ENCODE measurements at regions not wholly inside any gene's neighbourhood (a gene's known extent, or its start where the extent isn't known, plus 50 kb on each side); places are given as distances from the start of the nearest gene placed in this dataset.

GRCh38 chr3:66165660-66166059, 55.1 kb upstream of the SLC25A26 start:
- no peaks in the 10 kb centered on the region for H3K36me3 ChIP-seq
- DNase-seq (ENCODE audit: low spot score) = no peak
- no peaks in the 10 kb centered on the region for H3K4me1 ChIP-seq
- H3K9me3 ChIP-seq = no peaks in the 10 kb centered on the region
- H3K27me3 ChIP-seq = no peaks in the 10 kb centered on the region
- TF ChIP-seq, protein P1, sequence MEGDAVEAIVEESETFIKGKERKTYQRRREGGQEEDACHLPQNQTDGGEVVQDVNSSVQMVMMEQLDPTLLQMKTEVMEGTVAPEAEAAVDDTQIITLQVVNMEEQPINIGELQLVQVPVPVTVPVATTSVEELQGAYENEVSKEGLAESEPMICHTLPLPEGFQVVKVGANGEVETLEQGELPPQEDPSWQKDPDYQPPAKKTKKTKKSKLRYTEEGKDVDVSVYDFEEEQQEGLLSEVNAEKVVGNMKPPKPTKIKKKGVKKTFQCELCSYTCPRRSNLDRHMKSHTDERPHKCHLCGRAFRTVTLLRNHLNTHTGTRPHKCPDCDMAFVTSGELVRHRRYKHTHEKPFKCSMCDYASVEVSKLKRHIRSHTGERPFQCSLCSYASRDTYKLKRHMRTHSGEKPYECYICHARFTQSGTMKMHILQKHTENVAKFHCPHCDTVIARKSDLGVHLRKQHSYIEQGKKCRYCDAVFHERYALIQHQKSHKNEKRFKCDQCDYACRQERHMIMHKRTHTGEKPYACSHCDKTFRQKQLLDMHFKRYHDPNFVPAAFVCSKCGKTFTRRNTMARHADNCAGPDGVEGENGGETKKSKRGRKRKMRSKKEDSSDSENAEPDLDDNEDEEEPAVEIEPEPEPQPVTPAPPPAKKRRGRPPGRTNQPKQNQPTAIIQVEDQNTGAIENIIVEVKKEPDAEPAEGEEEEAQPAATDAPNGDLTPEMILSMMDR (IDR thresholded peaks at IDR 0.05) = no peak
- no peak overlapping the region for H3K27ac ChIP-seq
- H3K4me3 ChIP-seq = no peak overlapping the region

DNA sequence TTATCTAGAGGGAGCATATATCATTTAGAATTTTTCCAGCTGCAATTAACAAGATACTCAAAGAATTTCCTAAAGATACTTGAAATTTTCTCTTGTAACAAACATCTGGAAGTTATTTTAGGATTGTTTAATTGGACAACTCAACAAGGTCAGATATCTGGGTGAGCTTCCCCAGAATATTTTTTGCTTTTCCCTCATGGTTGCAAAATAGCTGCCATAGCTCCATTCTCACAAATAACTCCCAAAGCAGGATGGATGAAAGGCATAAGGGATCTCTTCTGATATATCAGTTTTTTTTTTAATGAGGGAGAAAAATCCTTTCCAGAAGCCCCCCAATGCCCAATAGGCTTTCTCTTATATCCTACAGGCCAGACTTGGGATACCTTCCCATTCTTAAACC, 56.6 kb upstream of the SLC25A26 start:
- DNase-seq (ENCODE audit: low spot score) = no peak
- H3K27ac ChIP-seq = no peak overlapping the region
- H3K4me1 ChIP-seq = no peaks in the 10 kb centered on the region
- TF ChIP-seq, protein P1 (IDR thresholded peaks at IDR 0.05) = no peak
- no peak overlapping the region for H3K4me3 ChIP-seq
- H3K27me3 ChIP-seq = no peaks in the 10 kb centered on the region
- no peaks in the 10 kb centered on the region for H3K36me3 ChIP-seq
- H3K9me3 ChIP-seq = no peaks in the 10 kb centered on the region

DNA sequence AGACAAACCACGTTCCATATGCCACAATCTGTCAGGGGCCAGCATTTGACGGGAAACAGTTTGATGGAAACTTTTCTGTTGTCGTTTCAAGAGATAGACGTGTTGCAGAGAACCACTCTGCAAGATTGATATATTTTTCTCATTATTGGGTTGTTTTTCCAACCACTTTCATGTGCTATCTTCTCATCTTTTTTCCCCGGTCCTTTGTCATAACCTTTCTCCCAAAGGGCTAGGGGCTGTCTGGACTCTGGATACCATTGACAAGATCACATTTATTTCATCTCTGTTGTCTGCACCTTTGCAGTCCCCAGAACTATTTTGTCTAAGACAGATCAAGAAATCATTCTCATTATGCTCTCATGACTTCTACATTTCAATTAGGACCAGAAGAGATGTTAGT, 57.6 kb upstream of the SLC25A26 start:
- Histone ChIP-seq H3K4me1 (no peaks in the 10 kb centered on the region), H3K27ac (no peak overlapping the region), H3K9me3 (no peaks in the 10 kb centered on the region), H3K36me3 (no peaks in the 10 kb centered on the region), H3K4me3 (no peak overlapping the region), H3K27me3 (no peaks in the 10 kb centered on the region)
- TF ChIP-seq, protein P1 (IDR thresholded peaks at IDR 0.05) = no peak
- no peak for DNase-seq (ENCODE audit: low spot score)

GRCh38 chr3:66162766-66163165, 58.0 kb upstream of the SLC25A26 start:
- TF ChIP-seq, protein P1 (IDR thresholded peaks at IDR 0.05) = no peak
- H3K27me3 ChIP-seq = no peaks in the 10 kb centered on the region
- no peak for DNase-seq (ENCODE audit: low spot score)
- H3K36me3 ChIP-seq = no peaks in the 10 kb centered on the region
- no peak overlapping the region for H3K4me3 ChIP-seq
- H3K4me1 ChIP-seq = no peaks in the 10 kb centered on the region
- H3K27ac ChIP-seq = no peak overlapping the region
- no peaks in the 10 kb centered on the region for H3K9me3 ChIP-seq

- DNase-seq (ENCODE audit: low spot score) = no peak
- TF ChIP-seq, protein P1 (IDR thresholded peaks at IDR 0.05) = no peak
These were observed 61.7 kb upstream of the SLC25A26 start for GRCh38 chr3:66158933-66159683.

GRCh38 chr3:66154444-66154861, 66.3 kb upstream of the SLC25A26 start:
- H3K4me1 ChIP-seq = peaks cover 0 to 20% of the 10 kb centered on the region in 2 donors
- H3K9me3 ChIP-seq = no peaks in the 10 kb centered on the region
- no peaks in the 10 kb centered on the region for H3K27me3 ChIP-seq
- TF ChIP-seq, protein P1 (IDR thresholded peaks at IDR 0.05) = no peak
- H3K36me3 ChIP-seq = no peaks in the 10 kb centered on the region
- peak overlapping the region; percentile 36 to 49 for H3K4me3 ChIP-seq
- no peak for DNase-seq (ENCODE audit: low spot score)
- H3K27ac ChIP-seq = peak overlapping the region; percentile 66 to 91

More at GRCh38 chr3:66158933-66159683, 61.7 kb upstream of the SLC25A26 start:
- no peak overlapping the region for H3K27ac ChIP-seq
- no peaks in the 10 kb centered on the region for H3K36me3 ChIP-seq
- H3K4me1 ChIP-seq = peaks cover 0 to 8% of the 10 kb centered on the region in 2 donors
- H3K27me3 ChIP-seq = no peaks in the 10 kb centered on the region
- H3K4me3 ChIP-seq = no peak overlapping the region
- no peaks in the 10 kb centered on the region for H3K9me3 ChIP-seq

Data from right atrium auricular region (tissue), 2 donors.